SK-N-SH treated with all-trans-retinoic acid at 6 μM for 48 hours (cell line): ENCODE measurements at regions not wholly inside any gene's neighbourhood (a gene's known extent, or its start where the extent isn't known, plus 50 kb on each side); places are given as distances from the start of the nearest gene placed in this dataset.

Experiments
- ATAC-seq: fragments of 200-7000 bp; cut with Tn5 transposase; 3 replicates; pipeline ENCODE4 v1.9.1; 2020; ENCODE audit warnings: mild to moderate bottlenecking, moderate library complexity
- ARNTL ChIP-seq: fragments of 450-650 bp; formaldehyde crosslinking; IDR thresholded peaks from 2 replicates; pipeline ENCODE4 v1.5.0; 2020; ENCODE audit warnings: low read depth, mild to moderate bottlenecking, moderate library complexity, borderline replicate concordance
- CSDC2 ChIP-seq: fragments of 250-450 bp; sonication (Bioruptor Pico); IDR thresholded peaks from 2 replicates; pipeline ENCODE4 v1.5.0; 2020; ENCODE audit warnings: mild to moderate bottlenecking, moderate library complexity
- ESRRG ChIP-seq: fragments of 250-450 bp; sonication (Bioruptor Pico); IDR thresholded peaks from 2 replicates; pipeline ENCODE4 v1.6.1; 2021; ENCODE audit warnings: mild to moderate bottlenecking
- ISL1 ChIP-seq: fragments of 250-450 bp; sonication (Bioruptor Pico); IDR thresholded peaks from 2 replicates; pipeline ENCODE4 v2.1.2; 2022; ENCODE audit warnings: mild to moderate bottlenecking, moderate library complexity
- OSR1 ChIP-seq: fragments of 250-450 bp; sonication (Bioruptor Pico); IDR thresholded peaks from 2 replicates; pipeline ENCODE4 v1.8.0; 2022; ENCODE audit warnings: moderate library complexity, mild to moderate bottlenecking, inconsistent platforms
- PPARA ChIP-seq: fragments of 250-450 bp; sonication (Bioruptor Pico); IDR thresholded peaks from 2 replicates; pipeline ENCODE4 v1.5.0; 2020; ENCODE audit warnings: mild to moderate bottlenecking, borderline replicate concordance
- RARB ChIP-seq: fragments of 250-450 bp; sonication (Bioruptor Pico); IDR thresholded peaks from 2 replicates; pipeline ENCODE4 v1.8.0; 2021; ENCODE audit warnings: mild to moderate bottlenecking, moderate library complexity
- SNAI2 ChIP-seq: fragments of 250-450 bp; sonication (Bioruptor Pico); IDR thresholded peaks from 2 replicates; pipeline ENCODE4 v1.5.0; 2020; ENCODE audit warnings: mild to moderate bottlenecking, moderate library complexity
- TCF4 ChIP-seq: fragments of 250-450 bp; sonication (Bioruptor Pico); IDR thresholded peaks from 2 replicates; pipeline ENCODE4 v1.8.0; 2021; ENCODE audit warnings: mild to moderate bottlenecking, moderate library complexity, borderline replicate concordance
- TOX ChIP-seq: fragments of 250-450 bp; sonication (Bioruptor Pico); IDR thresholded peaks from 2 replicates; pipeline ENCODE4 v1.8.0; 2021; ENCODE audit warnings: mild to moderate bottlenecking, moderate library complexity, borderline replicate concordance
- ZC3H10 ChIP-seq: fragments of 250-450 bp; sonication (Bioruptor Pico); IDR thresholded peaks from 2 replicates; pipeline ENCODE4 v1.5.1; 2021; ENCODE audit warnings: mild to moderate bottlenecking, moderate library complexity
- ZFP3 ChIP-seq: fragments of 250-450 bp; sonication (Bioruptor Pico); IDR thresholded peaks from 2 replicates; pipeline ENCODE4 v1.5.0; 2020; ENCODE audit warnings: mild to moderate bottlenecking, moderate library complexity
- ZFP30 ChIP-seq: fragments of 450-650 bp; formaldehyde crosslinking; IDR thresholded peaks from 2 replicates; pipeline ENCODE4 v1.5.0; 2022; ENCODE audit warnings: mild to moderate bottlenecking, moderate library complexity
- ZNF565 ChIP-seq: fragments of 450-650 bp; formaldehyde crosslinking; conservative IDR thresholded peaks from 2 replicates; pipeline ENCODE4 v1.5.0; 2020; ENCODE audit warnings: low read depth, mild to moderate bottlenecking, moderate library complexity
- ZNF70 ChIP-seq: fragments of 450-650 bp; formaldehyde crosslinking; IDR thresholded peaks from 2 replicates; pipeline ENCODE4 v1.5.0; 2020; ENCODE audit warnings: mild to moderate bottlenecking, moderate library complexity
- ZNF8 ChIP-seq: fragments of 450-650 bp; formaldehyde crosslinking; IDR thresholded peaks from 2 replicates; pipeline ENCODE4 v1.5.0; 2020; ENCODE audit warnings: mild to moderate bottlenecking, moderate library complexity
- TF ChIP-seq, protein P1 (sequence below): fragments of 250-450 bp; sonication (Bioruptor Pico); IDR thresholded peaks from 2 replicates; pipeline ENCODE4 v1.8.0; 2020; ENCODE audit warnings: mild to moderate bottlenecking, moderate library complexity, borderline replicate concordance
- TF ChIP-seq, protein P2 (sequence below): fragments of 250-450 bp; sonication (Bioruptor Pico); IDR thresholded peaks from 2 replicates; pipeline ENCODE4 v1.5.1; 2021; ENCODE audit warnings: mild to moderate bottlenecking, moderate library complexity
- TF ChIP-seq, protein P3 (sequence below): fragments of 250-450 bp; sonication (Bioruptor Pico); IDR thresholded peaks from 2 replicates; pipeline ENCODE4 v1.8.0; 2021; ENCODE audit warnings: low read depth, mild to moderate bottlenecking, moderate library complexity, borderline replicate concordance
- TF ChIP-seq, protein P4 (sequence below): fragments of 250-450 bp; sonication (Bioruptor Pico); IDR thresholded peaks from 2 replicates; pipeline ENCODE4 v1.5.1; 2020; ENCODE audit warnings: low read depth, mild to moderate bottlenecking, moderate library complexity

GRCh38 chr13:44191504-44192171 lies 182.0 kb upstream of the SERP2 start (continued):
- TF ChIP-seq, protein P1, sequence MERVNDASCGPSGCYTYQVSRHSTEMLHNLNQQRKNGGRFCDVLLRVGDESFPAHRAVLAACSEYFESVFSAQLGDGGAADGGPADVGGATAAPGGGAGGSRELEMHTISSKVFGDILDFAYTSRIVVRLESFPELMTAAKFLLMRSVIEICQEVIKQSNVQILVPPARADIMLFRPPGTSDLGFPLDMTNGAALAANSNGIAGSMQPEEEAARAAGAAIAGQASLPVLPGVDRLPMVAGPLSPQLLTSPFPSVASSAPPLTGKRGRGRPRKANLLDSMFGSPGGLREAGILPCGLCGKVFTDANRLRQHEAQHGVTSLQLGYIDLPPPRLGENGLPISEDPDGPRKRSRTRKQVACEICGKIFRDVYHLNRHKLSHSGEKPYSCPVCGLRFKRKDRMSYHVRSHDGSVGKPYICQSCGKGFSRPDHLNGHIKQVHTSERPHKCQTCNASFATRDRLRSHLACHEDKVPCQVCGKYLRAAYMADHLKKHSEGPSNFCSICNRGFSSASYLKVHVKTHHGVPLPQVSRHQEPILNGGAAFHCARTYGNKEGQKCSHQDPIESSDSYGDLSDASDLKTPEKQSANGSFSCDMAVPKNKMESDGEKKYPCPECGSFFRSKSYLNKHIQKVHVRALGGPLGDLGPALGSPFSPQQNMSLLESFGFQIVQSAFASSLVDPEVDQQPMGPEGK (CRISPR knock-in tag): no peak
- TF ChIP-seq ZNF70 (CRISPR knock-in tag) (no peak), ZFP3 (CRISPR knock-in tag) (no peak), ZFP30 (no peak), CSDC2 (CRISPR knock-in tag) (no peak), ZNF8 (CRISPR knock-in tag) (no peak), SNAI2 (CRISPR knock-in tag) (no peak)

DNA sequence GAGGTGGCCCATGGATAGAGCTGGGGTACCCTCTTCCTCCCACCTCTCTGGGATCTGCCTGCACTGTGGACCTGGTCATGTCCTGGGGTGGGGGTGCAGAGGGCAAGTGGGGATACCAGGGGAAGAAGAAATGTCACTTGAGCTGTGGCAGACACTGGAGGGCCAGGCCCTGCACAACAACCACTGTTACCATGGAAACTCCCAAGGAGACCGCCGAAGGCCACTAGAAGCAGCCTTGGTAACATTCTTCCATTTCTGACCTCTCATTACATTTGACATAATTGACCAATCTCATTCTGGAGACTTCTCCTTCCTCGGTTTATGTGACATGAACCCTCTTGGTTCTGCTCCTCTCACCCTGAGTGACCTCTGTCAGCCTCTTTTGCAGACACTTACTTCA lies 179.9 kb upstream of the SERP2 start:
- TF ChIP-seq, protein P1 (CRISPR knock-in tag): no peak
- TF ChIP-seq, protein P2, sequence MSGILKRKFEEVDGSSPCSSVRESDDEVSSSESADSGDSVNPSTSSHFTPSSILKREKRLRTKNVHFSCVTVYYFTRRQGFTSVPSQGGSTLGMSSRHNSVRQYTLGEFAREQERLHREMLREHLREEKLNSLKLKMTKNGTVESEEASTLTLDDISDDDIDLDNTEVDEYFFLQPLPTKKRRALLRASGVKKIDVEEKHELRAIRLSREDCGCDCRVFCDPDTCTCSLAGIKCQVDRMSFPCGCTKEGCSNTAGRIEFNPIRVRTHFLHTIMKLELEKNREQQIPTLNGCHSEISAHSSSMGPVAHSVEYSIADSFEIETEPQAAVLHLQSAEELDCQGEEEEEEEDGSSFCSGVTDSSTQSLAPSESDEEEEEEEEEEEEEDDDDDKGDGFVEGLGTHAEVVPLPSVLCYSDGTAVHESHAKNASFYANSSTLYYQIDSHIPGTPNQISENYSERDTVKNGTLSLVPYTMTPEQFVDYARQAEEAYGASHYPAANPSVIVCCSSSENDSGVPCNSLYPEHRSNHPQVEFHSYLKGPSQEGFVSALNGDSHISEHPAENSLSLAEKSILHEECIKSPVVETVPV (CRISPR knock-in tag): no peak
- TF ChIP-seq PPARA (CRISPR knock-in tag): no peak
- no peak for TF ChIP-seq ZNF70 (CRISPR knock-in tag)
- TF ChIP-seq SNAI2 (CRISPR knock-in tag): no peak
- no peak for ATAC-seq

- ATAC-seq: no peak
- TF ChIP-seq OSR1 (no peak), ESRRG (no peak), ZNF565 (CRISPR knock-in tag) (no peak), ZC3H10 (no peak), TOX (CRISPR knock-in tag) (no peak), ISL1 (CRISPR knock-in tag) (no peak), TCF4 (CRISPR knock-in tag) (no peak), ZNF70 (CRISPR knock-in tag) (no peak), ARNTL (CRISPR knock-in tag) (no peak), ZFP3 (CRISPR knock-in tag) (no peak), RARB (CRISPR knock-in tag) (no peak), SNAI2 (CRISPR knock-in tag) (no peak), PPARA (CRISPR knock-in tag) (no peak), CSDC2 (CRISPR knock-in tag) (no peak)
- TF ChIP-seq, protein P3, sequence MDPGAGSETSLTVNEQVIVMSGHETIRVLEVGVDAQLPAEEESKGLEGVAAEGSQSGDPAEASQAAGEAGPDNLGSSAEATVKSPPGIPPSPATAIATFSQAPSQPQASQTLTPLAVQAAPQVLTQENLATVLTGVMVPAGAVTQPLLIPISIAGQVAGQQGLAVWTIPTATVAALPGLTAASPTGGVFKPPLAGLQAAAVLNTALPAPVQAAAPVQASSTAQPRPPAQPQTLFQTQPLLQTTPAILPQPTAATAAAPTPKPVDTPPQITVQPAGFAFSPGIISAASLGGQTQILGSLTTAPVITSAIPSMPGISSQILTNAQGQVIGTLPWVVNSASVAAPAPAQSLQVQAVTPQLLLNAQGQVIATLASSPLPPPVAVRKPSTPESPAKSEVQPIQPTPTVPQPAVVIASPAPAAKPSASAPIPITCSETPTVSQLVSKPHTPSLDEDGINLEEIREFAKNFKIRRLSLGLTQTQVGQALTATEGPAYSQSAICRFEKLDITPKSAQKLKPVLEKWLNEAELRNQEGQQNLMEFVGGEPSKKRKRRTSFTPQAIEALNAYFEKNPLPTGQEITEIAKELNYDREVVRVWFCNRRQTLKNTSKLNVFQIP: no peak
- TF ChIP-seq, protein P4, sequence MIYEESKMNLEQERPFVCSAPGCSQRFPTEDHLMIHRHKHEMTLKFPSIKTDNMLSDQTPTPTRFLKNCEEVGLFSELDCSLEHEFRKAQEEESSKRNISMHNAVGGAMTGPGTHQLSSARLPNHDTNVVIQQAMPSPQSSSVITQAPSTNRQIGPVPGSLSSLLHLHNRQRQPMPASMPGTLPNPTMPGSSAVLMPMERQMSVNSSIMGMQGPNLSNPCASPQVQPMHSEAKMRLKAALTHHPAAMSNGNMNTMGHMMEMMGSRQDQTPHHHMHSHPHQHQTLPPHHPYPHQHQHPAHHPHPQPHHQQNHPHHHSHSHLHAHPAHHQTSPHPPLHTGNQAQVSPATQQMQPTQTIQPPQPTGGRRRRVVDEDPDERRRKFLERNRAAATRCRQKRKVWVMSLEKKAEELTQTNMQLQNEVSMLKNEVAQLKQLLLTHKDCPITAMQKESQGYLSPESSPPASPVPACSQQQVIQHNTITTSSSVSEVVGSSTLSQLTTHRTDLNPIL: no peak
- TF ChIP-seq, protein P1 (CRISPR knock-in tag): no peak
- TF ChIP-seq, protein P2 (CRISPR knock-in tag): no peak
- TF ChIP-seq, all 23 proteins: peak for 0
Observed at GRCh38 chr13:44195245-44195644, 178.4 kb upstream of the SERP2 start.
